CD4-positive, alpha-beta T cell treated with Interleukin-10 for 1 hour (primary cell): ENCODE measurements at regions not wholly inside any gene's neighbourhood (a gene's known extent, or its start where the extent isn't known, plus 50 kb on each side); places are given as distances from the start of the nearest gene placed in this dataset.

Experiments
- DNase-seq: peaks from one replicate; pipeline ENCODE4 v3.0.0-alpha.2; 2020

DNA sequence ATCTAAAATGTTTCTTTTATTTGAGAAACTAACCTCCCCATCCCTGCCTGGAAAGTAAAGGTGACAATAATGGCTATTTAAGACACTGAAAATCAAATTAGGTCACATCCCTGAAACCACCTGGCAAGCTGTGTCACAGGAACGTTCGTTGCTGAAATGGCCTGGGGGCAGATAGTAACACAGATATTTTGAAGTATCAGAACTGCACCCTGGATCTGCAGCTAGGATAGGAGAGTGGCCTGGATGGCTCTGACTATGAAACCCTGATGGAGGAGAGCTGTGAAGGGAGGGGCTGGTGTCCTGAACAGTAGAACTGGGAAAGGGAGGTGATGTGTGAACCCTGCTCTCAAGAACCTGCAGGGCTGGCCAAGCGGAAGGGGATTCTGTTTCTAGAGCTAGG, 648.3 kb upstream of the CFAP20DC start:
- no peak for DNase-seq

DNA sequence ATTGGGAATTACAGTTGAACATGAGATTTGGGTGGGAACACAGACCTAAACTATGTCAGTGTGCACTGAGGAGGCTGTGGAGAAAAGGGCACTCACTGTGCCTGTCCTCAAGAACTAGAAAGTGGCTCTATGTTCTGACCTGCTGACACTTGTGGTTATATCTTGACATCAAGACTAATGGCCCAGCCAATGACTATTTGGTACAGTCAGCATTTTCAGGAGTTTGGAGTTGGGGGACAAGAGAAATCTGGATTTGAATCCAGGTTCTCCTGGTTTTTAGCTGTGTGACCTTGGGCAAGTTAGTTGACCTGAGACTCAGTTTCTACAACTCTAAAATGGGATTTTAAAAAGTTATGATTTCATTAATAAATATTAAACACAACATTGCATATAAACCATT, 647.0 kb upstream of the CFAP20DC start:
- no peak for DNase-seq

DNA sequence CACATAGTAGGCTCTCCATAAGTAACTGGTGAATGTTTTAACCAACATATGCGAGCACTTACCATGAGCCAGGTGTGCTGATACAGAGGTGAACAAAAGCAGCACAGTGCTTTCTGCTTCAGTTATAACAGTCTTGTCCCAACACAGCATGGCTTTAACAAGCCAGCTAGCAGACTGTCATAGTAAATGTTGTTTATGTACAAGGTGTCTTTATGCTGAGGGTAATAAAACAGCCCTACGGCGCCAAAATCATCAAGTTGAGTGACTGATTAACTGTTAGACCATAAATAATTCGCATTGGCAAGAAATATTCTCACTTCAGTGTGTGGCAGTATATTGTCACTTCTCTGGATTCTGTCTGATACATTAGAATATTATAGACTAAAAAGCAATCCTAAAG, 646.0 kb upstream of the CFAP20DC start:
- no peak for DNase-seq

DNA sequence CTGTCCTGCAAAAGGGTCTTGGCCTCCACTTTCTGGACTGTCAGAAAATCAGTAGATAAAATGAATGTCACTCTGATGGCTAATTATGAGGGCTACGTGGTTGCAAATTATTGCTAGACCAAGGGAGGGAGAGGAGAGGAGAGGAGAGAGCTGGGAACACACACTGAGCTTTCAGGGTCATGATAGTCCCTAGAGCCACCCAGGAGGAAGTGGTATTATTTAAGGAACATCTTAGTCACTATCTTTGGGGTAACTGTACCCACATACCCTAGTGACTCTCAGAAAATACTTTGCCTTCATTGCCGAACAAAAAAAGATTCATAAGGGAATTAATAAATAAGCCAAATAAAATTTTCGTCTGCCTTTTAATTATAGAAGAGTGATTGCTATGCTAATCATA, 642.3 kb upstream of the CFAP20DC start:
- no peak for DNase-seq

DNA sequence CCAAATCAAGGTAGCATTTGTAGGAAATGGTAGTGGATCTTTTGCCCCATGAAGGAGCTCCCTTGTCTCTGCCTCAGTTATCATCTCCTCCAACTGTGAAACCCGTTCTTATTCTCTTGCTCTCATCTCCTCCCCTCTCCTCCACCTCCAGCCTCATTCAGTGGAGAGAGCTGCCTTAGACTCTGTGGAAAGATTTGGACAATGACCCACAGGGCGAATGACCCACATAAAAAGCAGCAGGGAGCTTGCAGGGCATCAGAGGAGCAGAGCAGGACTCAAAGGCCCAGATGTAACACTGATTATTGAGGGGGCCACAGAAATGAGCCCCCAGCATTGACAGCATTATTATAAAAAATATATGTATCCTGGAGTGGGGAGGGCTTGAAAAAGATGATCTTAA, 641.1 kb upstream of the CFAP20DC start:
- DNase-seq, result no peak

DNA sequence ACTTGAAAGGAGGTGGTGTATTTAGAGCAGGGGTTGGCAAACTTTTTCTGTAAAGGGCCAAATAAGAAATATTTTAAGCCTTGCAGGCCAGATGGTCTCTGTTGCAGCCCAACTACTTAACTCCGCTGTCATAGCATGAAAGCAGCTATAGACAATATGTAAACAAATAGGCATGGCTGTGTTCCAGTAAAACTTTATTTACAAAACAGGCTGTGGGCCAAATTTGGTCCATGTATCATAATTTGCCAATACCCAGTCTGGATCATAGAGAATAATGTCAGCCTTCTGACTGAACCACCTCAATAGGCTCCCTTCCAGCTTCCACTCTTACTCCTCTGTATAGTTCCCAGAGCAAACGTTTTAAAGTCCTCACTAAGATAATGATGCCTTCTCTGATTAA, 638.8 kb upstream of the CFAP20DC start:
- no peak for DNase-seq

DNA sequence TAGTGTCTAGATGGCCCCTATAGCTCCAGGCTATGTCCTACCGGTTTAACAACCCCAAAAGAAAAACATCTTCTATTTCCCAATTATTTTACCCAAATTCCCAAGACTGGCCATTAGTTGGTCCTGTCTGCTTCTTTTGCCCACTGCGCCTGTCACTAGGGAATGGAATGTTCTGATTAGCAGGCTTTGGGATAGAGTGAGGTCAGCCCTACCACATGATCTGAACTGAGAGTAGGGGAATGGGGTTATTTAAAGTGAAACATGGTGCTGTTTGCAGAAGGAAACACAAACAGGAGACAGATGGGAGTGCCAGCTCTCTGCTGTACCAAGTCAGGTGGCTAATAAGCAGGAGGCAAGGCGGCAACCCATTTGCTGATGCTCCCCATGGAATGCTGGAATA, 635.6 kb upstream of the CFAP20DC start:
- no peak for DNase-seq

DNA sequence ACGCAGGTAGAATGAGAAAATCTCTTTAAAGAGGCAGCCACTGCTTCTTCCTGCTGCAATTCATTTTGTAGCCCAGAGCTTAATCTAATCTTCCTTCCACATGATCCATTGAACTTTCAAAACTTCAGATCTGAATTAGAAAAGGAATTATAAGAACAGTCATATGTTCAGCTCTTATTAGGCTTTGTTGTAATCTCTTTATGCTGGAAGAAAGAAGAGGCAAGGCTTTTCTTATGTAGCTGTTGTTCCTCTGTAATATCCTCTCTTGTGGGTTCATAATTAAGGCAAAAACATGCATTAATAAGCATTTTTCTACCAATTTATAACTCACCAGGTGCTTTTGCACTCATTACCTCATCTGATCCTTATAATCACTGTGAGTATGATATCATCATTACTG, 634.9 kb upstream of the CFAP20DC start:
- DNase-seq, result no peak

DNA sequence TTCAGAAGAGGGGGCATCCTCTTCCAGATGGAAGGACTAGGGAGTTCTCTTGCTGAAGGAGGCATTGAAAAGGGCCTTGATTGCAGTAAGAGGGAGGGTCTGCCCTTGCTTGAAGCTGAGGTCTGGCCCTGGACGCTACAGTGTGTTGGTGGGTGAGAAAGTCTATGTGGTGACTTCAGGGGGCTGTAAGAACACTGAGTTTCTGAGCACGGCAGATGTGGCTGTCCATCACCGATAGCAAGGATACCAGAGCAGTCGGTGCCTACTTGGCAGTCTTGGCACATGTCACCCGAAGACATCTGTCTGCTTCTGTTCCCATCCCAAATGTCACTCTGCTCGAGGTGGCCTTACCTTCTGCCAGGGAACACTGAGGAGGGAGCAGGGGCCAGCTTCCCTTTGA, 631.1 kb upstream of the CFAP20DC start:
- DNase-seq, result no peak

DNA sequence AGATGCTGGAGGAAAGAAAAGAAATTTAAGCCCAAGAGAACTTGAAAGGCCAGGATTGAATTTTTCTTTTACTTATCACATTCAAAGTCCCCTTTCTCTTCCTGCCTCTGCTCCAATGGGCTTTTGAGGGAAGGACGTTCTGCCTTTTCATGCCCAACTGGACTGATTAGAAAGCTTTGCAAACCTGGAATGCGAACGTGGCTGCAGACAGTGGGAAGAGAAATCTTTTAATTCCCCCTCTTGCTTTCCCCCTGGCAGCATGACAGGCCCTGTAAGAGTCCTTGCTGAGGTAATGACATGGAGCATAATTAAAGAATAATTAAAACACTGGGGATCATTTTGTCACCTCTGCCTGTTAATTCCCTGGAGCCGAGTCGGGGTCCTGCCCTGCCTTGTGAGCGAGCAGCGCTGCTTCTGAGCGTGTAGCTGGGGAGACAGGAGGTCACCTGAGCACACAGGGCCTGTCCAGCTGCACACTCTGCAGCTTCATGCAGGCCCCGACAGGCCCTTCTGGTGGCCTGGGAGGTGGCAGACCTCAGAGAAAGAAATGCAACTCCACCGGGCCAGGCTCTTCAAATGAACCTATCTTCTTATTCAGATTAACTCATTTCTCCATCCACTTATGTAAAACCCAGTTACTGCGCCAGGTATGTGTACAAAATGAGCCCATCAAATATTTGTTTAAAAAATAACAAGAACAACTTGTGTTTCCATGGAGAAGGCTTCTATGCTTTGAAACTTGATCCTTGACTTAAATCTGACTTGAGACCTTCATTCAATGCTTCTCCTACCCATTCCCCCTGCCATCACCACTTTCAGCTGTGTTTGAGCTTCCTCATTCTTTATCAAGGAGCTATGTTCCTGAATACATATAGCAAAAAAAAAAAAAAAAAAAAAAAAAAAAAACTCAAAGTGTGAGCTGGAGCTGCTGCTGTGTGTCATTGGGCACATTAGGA, 628.2 kb upstream of the CFAP20DC start:
- no peak for DNase-seq

DNA sequence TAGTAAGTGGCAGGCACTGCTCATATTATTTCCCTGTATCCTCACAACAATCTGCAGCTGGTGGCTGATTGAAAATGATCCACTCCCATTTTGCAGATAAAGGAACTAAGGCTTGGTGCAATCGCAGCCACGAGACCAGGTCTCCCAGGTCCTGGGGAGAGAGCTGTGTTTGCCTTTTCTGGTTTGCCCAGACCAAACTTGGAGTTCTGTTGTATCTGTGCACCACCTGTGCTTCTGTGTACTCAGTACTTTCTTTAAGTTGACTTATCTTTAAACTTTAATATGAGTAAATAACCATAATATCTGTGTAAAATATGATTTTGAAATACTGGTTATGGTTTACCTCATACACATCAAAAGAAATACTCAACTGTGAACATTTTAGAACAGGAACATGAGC, 625.7 kb upstream of the CFAP20DC start:
- no peak for DNase-seq

DNA sequence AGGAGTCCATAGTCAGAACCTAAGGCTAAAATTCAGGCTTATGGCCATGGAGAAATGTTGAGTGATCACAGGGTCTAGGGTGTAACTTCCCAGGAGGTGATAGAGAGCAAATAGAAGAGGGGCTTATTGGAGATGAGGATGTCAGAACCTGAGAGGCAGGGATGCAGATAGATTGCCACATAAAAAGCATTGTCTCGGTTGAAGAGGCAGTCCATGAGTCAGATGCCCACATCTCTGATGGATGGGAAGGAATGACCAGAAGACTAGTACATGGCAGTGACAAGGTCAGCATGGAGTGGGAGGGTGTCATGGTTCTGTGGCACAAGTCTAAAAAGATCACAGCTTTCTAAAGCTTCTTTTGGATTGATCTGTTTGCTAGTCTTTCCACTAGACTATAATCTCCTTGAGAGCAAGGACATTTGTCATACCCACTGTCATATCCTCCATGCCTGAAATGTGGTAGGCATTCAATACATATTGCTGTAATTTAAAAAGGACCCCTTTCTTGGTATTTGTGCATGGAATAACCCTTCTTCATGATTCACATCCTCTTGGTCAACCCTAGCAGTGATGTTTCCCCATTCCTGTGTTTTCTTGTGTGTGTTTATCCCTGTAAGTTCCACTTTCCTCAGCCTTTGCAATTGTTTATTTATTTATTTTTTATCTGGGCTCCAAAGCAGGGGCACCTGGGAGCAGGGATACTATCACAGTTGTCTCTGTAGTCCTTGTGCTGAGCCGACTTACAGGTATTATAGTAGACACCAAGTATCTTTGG, 613.4 kb upstream of the CFAP20DC start:
- DNase-seq, result no peak

DNA sequence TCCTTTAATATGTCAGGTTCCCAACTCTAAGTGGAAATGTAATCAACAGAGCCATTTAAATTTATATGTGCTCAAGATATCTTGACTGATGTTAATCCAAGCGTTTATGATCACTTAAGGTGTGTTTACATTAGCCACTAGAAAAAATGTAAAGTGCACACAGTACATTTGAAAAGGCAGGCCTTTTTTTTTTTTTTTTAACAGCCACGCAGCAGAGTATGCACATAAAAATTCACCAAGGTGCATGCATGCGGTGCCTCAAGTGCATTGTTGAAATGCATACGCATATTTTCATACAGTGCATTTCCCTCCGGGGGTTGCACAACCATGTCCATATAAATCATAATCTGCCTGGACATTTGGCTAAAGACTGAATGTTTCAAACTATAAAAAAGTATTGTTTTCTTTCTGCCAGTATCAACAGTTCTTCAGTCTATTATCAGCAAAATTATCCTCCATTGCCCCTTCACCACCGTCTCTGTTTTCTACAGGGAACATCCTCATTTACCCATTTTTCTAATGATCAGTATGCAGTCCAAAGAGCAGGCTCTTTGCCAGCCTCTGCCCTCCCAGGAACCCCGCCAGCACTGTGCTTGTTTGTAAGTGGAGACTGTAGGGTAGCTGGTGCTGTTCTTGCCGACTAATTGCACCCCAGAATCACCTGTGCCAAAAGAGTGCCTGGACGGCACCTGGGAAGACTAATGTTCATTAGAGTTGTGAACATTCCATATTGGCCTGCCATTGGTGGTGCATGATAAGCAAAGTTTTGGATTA, 611.2 kb upstream of the CFAP20DC start:
- DNase-seq, result no peak

DNA sequence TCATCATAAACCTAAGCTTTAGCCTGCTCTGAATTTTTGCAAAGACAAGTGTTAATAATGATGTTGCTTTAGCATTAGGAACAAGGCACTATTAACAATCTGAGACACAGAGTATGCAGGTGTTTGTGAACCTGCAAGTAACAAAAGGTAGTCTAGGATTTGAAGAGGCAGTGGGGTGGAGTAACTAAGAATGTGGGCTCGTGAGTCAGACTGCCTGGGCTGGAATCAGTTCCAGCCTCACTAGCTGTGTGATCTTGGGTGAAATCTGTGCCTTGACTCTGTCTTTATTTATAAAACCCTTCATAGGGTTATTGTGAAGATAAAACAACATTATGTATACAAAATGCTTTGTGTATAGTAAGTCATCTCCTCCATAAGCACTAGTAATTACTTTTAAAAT, 610.6 kb upstream of the CFAP20DC start:
- no peak for DNase-seq

DNA sequence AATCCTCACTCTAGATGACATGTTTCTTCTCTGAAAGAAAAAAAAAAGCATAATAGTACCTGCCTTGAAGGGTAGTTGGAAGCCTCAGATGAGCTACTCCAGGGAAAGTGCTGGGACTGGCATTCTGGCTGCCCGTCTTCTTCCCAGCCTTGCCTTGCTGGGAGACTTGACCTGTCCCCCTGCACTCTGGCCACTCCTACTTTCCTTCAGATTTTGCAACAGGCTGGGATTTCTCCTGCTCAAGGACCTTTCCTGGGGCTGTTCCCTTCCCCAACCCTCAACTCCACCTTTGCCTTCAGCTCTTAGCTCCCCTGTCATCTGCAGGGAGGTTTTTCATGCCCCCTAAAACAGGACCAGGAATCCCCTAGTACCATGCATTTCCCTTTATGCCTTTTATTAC, 609.9 kb upstream of the CFAP20DC start:
- no peak for DNase-seq

DNA sequence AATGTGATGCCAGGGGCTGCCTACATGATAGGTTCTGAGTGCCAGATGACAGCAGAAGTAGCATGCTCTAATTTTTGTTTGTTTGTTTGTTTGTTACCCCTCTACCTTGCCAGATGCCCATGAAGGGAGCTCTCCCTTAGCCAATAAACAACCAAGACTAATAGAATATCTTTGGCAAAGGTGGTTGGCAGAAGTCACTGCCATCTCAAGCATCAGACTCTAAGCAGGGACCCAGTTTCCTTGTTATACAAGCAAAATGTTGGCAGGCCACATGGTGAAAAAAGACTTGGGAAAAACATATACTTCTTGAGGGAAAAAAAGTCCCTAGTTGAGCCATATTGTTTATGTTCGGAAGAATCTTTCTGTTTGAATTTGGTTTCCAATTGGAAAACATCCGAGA, 609.0 kb upstream of the CFAP20DC start:
- DNase-seq, result no peak

DNA sequence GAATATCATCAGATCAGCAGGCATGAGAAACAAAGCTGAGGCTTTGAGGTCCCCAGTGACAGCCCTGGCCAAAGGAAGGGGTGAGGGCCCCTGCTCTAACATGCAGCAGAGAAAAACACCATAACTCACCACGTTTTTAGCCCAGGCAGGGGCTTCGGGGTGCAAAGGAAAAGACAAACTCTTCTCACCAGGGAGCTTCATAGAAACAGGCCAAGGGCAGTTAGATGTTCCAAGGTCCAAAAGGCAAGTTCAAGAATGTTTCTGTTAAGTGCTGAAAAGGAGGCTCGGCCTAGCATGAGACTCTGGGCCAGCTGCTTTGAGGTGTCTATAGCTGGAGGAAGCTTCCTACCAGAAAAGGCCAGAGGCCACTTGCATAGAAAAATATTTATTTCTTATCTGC, 608.4 kb upstream of the CFAP20DC start:
- no peak for DNase-seq

DNA sequence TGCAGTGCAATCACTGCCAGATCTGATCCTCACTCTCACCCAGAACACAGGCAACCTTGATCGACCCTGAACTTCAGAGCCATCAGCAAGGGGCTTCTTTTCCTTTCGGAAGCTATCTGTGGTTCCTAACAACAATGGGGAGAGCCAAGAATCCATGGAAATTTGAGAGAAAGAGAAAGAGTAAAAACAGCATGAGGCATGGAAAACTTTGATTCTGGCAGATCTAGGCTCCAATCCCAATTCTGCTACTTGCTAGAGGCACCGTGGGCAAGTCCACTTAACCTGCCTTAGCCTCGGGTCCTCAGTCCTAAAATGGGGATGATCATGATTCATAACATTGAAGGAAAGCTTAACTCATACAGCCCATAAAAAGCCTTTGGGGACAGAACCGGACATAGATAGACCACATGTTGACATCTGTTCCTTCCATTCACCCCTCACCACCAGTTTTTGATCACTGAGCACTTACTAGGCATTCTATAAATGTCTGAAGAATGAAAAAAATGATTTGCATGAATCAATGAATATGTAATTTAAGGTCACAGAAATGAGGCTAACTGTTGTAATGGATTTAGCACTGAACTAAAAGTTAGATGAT, 605.7 kb upstream of the CFAP20DC start:
- no peak for DNase-seq

DNA sequence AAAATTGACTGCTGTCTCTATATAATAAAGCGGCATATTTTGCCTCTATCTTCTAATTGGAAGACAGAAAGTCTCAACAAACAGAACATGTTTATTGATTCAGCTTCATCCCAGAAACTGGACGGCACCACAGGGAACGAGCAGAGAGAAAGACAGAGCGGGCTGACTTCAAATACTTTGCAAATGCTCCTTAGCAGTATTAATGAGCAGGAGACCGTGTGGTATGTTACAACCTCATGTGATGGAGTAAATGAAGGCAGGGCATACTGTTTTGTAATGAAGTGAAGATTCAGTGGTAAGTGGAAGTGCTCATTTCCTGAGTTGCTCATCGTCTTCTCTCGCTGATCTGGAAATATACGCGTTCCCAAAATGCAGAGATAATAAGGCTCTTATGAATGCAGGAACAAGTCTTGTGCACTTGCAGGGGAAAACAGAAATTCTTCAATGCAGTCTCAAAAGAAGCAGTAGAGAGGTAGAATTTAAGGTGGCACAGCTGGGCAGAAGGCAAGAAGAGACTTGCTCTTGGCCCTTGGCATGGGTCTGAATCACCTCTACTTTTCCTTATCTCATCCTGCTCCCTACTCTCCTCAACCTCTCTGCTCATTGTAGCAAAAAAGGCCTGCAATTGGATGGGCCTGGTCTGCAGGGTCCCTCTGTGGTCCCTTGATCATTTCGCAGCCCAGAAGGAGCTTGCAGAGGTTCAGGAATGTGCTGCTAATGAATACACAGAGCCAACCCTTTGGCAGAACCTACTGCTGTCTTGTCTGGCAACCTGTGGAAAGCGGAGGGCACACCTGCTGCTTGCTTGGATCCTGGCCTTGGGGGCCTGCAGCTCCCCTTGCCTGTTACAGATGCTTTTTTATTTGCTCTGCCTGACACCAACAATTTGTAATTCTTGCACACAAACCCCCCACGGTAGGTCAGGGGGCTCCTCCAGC, 604.9 kb upstream of the CFAP20DC start:
- DNase-seq, result no peak

DNA sequence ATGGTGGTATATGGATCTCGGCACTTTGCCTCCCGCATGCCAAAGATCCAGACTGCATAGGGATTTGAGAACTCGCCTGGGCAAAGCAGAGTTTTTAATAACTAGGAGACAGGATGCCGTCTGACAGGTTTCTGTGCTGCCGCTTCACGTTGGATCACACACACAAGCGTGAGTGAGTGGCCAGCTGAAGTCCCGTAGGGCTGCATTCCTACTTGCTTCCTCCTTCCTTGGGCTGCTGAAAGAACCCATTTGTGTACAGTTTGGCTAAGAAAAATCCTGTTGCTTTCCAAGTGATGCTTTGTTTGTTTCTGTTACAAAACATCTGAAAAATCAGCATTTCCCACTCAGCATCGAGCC, 604.3 kb upstream of the CFAP20DC start:
- DNase-seq, result no peak

DNA sequence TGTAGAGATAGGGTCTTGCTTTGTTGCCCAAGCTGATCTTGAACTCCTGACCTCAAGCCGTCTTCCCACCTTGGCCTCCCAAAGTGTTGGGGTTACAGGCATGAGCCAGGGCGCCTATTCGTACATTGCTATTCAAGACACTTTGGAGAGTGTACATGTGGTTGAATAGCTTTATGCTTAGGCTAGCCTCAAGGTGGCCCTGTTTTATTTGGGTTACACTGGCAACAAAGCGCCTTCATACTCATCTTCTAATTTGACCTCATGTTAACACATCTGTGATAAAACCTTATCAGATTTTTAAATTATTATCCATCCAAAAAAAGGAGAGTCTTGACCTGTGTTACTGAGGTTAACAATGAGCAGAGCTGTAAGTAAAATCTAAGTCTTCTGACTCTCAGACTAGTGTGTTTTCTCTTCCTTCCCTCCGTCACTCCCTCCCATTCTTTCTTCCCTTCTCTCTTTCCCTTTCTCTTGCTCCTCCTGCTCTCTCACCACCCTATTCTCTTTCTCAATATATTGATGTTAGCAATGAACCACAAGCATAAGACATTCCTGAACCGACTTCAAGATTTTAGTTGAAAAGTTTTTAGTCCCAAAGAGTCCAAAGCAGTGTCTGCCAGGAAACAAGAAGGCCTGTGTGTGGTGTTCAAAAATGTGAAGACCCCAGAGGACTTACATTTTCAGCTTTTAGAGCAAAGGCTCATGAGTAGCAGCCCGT, 603.7 kb upstream of the CFAP20DC start:
- no peak for DNase-seq
